ENCODE measurements at regions not wholly inside any gene's neighbourhood (a gene's known extent, or its start where the extent isn't known, plus 50 kb on each side); places are given as distances from the start of the nearest gene placed in this dataset.

DNA sequence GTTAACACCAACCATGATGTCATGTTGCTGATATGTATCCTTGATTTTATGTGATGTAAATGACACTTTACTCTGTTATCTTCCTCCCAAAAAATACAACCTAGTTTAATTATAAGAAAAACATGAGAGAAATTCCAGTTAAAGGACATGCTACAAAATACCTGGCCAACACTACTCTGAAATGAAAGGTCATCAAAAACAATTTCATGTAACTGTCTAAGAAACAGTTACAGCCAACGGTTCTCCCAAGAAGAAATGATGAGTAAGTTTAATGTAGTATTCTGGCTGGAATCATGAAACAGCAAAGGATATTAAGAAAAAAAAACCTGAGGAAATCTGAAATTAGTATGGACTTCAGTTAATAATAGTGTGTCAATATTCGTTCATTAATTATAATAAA lies 653.3 kb upstream of the FOXG1 start:
- H3K9me3 ChIP-seq, result peaks cover 0 to 6% (median 0%) of the 10 kb centered on the region in 12 donors
- intact Hi-C loops (cut with DNase I), result no loop called here
- no peak overlapping the region for H3K4me3 ChIP-seq
- H3K36me3 ChIP-seq, result no peaks in the 10 kb centered on the region
- no peak for ATAC-seq
- TF ChIP-seq, protein P1, sequence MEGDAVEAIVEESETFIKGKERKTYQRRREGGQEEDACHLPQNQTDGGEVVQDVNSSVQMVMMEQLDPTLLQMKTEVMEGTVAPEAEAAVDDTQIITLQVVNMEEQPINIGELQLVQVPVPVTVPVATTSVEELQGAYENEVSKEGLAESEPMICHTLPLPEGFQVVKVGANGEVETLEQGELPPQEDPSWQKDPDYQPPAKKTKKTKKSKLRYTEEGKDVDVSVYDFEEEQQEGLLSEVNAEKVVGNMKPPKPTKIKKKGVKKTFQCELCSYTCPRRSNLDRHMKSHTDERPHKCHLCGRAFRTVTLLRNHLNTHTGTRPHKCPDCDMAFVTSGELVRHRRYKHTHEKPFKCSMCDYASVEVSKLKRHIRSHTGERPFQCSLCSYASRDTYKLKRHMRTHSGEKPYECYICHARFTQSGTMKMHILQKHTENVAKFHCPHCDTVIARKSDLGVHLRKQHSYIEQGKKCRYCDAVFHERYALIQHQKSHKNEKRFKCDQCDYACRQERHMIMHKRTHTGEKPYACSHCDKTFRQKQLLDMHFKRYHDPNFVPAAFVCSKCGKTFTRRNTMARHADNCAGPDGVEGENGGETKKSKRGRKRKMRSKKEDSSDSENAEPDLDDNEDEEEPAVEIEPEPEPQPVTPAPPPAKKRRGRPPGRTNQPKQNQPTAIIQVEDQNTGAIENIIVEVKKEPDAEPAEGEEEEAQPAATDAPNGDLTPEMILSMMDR (IDR thresholded peaks at IDR 0.05), result no peak
- no peak for TF ChIP-seq POLR2A (IDR thresholded peaks at IDR 0.05)
- H3K27me3 ChIP-seq, result no peaks in the 10 kb centered on the region
- no peak for DNase-seq
- no peaks in the 10 kb centered on the region for H3K4me1 ChIP-seq
- WGBS, 4 donors, result 69 to 79% (median 72%) methylated on average over 2 of the region's 2 CpGs
- H3K27ac ChIP-seq, result no peak overlapping the region

DNA sequence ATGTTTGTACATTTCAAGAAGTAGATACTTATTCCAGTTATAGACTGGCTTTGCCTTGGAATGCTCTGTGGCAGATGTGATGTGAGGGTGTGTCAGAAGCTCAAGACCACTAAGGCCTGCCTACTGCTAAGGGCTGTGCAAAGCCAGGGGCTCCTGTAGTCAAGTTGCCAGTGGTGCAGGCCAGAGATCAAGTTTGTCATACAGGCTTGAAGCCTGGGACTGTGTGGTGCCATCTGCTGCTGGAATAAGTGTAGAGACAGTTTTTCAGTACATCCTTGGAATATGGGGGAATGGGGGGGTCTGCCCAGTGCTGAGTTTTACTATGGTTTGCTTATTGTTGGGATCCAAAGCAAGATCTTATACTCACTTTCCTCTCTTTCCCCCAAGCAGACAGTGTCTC lies 649.9 kb upstream of the FOXG1 start:
- no peak for ATAC-seq
- no peak overlapping the region for H3K27ac ChIP-seq

GRCh38 chr14:28119849-28120248 lies 646.7 kb upstream of the FOXG1 start:
- Histone ChIP-seq H3K9me3 (peaks cover 0 to 6% (median 0%) of the 10 kb centered on the region in 12 donors), H3K4me1 (no peaks in the 10 kb centered on the region), H3K27me3 (no peaks in the 10 kb centered on the region), H3K4me3 (no peak overlapping the region), H3K36me3 (no peaks in the 10 kb centered on the region), H3K27ac (no peak overlapping the region)
- ATAC-seq (no peak), DNase-seq (no peak)
- intact Hi-C loops (cut with DNase I), result no loop called here
- 81 to 87% (median 84%) methylated on average over 2 of the region's 2 CpGs for WGBS, 4 donors
- no peak for TF ChIP-seq POLR2A (IDR thresholded peaks at IDR 0.05)
- TF ChIP-seq, protein P1 (IDR thresholded peaks at IDR 0.05), result no peak

More for the DNA sequence above, 649.9 kb upstream of the FOXG1 start:
- H3K4me3 ChIP-seq, result no peak overlapping the region
- H3K4me1 ChIP-seq, result no peaks in the 10 kb centered on the region
- TF ChIP-seq POLR2A (IDR thresholded peaks at IDR 0.05), result no peak
- TF ChIP-seq, protein P1 (IDR thresholded peaks at IDR 0.05), result no peak
- no peaks in the 10 kb centered on the region for H3K36me3 ChIP-seq
- no peak for DNase-seq
- H3K27me3 ChIP-seq, result no peaks in the 10 kb centered on the region
- intact Hi-C loops (cut with DNase I), result no loop called here
- H3K9me3 ChIP-seq, result peaks cover 0 to 6% (median 0%) of the 10 kb centered on the region in 12 donors

DNA sequence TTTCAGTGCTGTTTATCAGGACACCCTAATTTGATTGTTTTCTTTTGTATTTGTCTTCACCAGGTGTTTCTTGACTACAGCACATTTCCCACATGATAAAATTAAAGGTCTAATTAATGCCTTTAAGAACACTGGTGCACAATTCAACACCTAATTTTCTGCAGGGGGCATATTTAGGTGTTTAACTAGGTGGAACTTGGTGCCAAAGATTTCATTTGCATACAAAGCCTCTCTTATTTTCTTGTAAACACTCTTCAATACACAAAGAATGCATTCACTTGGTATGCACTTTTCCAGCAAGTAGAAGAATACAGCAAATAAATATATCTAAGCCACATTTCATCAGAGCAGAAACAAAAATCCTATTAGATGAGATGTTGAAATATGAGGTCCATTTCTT lies 646.2 kb upstream of the FOXG1 start:
- no peak overlapping the region for H3K27ac ChIP-seq
- intact Hi-C loops (cut with DNase I), result no loop called here
- ATAC-seq (no peak), DNase-seq (no peak)
- TF ChIP-seq, protein P1 (IDR thresholded peaks at IDR 0.05), result no peak
- TF ChIP-seq POLR2A (IDR thresholded peaks at IDR 0.05), result no peak
- no peaks in the 10 kb centered on the region for H3K36me3 ChIP-seq
- no peaks in the 10 kb centered on the region for H3K27me3 ChIP-seq
- H3K9me3 ChIP-seq, result peaks cover 0 to 6% (median 0%) of the 10 kb centered on the region in 12 donors
- no peaks in the 10 kb centered on the region for H3K4me1 ChIP-seq
- H3K4me3 ChIP-seq, result no peak overlapping the region

Measured in heart left ventricle (tissue), 16 donors.